IPS DF 6.9 (cell line): ENCODE measurements at regions not wholly inside any gene's neighbourhood (a gene's known extent, or its start where the extent isn't known, plus 50 kb on each side); places are given as distances from the start of the nearest gene placed in this dataset.
A peak's percentile ranks its signal among the peaks of the same experiment; 100 is the strongest.
"Not testable (repeated sequence)": the region's sequence is repeated elsewhere in the genome, so short reads cannot be mapped to it uniquely, and the experiment has no call there.

ENCODE experiments used
- DNase-seq: peaks from one replicate; pipeline ENCODE4 v3.0.0-alpha.2; 2013; ENCODE audit warnings: low read depth, low spot score
- H3K27ac ChIP-seq: one replicate; pipeline ENCODE4 v1.5.1; 2013; ENCODE audit warnings: low read length, control low read depth
- H3K27me3 ChIP-seq: 2 replicates; pipeline ENCODE4 v1.6.1; 2013; ENCODE audit warnings: mild to moderate bottlenecking, low read length; ENCODE audit not compliant: control insufficient read depth, insufficient read depth
- H3K36me3 ChIP-seq: 2 replicates; pipeline ENCODE4 v1.6.1; 2013; ENCODE audit warnings: low read length; ENCODE audit not compliant: control insufficient read depth, insufficient read depth
- H3K4me1 ChIP-seq: 2 replicates; pipeline ENCODE4 v1.6.1; 2013; ENCODE audit warnings: low read length; ENCODE audit not compliant: control insufficient read depth, insufficient read depth
- H3K4me3 ChIP-seq: 2 replicates; pipeline ENCODE4 v1.5.1; 2013; ENCODE audit warnings: mild to moderate bottlenecking, low read length
- H3K9me3 ChIP-seq: 2 replicates; pipeline ENCODE4 v1.6.1; 2013; ENCODE audit warnings: low read length, inconsistent platforms; ENCODE audit not compliant: control insufficient read depth, insufficient read depth
- WGBS: extraction: QIAGEN DNeasy Blood & Tissue Kit; methylation state at CpG from one replicate; pipeline ENCODE4 v1.1.7; 2013; ENCODE audit warnings: mixed read lengths, missing lambda C conversion rate; ENCODE audit not compliant: insufficient read length, insufficient coverage; 5-methylcytosine and 5-hydroxymethylcytosine counted together

GRCh38 chr2:175698061-175698460, 304.0 kb downstream of the LNPK start:
- Histone ChIP-seq H3K27me3 (no peaks in the 10 kb centered on the region), H3K36me3 (no peaks in the 10 kb centered on the region), H3K4me3 (no peak overlapping the region), H3K9me3 (no peaks in the 10 kb centered on the region), H3K4me1 (no peaks in the 10 kb centered on the region), H3K27ac (no peak overlapping the region)
- DNase-seq, result no peak
- WGBS, result no CpG with 5 or more reads among the region's 1 CpG

GRCh38 chr2:175690113-175690837, 311.8 kb downstream of the LNPK start:
- Histone ChIP-seq H3K36me3 (no peaks in the 10 kb centered on the region), H3K4me1 (no peaks in the 10 kb centered on the region), H3K9me3 (no peaks in the 10 kb centered on the region), H3K27me3 (no peaks in the 10 kb centered on the region), H3K27ac (no peak overlapping the region), H3K4me3 (no peak overlapping the region)
- WGBS, result no CpG with 5 or more reads among the region's 4 CpGs
- peak; percentile 39 for DNase-seq

DNA sequence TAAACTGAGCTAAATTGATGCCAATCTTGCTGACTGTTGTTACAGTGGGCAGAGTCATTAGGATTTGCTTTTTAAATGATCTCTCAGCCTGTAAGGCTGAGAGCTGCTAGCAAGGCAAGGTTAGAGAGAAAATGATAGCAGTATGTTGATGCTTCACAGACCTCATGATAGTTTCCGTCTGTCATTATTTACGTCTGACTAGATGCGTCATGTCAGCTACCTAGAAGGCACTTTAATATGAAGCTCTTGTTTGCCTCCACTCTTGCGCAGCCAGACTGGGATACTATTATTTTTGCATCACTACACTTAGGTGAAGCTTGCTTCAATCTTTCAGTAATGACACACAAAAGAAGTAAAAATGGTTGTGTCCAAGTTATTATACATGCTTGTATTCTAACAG, 313.8 kb downstream of the LNPK start:
- Histone ChIP-seq H3K9me3 (no peaks in the 10 kb centered on the region), H3K27ac (no peak overlapping the region), H3K36me3 (no peaks in the 10 kb centered on the region), H3K27me3 (no peaks in the 10 kb centered on the region), H3K4me1 (no peaks in the 10 kb centered on the region), H3K4me3 (no peak overlapping the region)
- DNase-seq, result no peak
- no CpG with 5 or more reads among the region's 4 CpGs for WGBS

- WGBS, result no CpG with 5 or more reads among the region's 6 CpGs
- DNase-seq, result no peak
- H3K27ac ChIP-seq, result no peak overlapping the region
Observed at GRCh38 chr2:175687465-175687864, 314.6 kb downstream of the LNPK start.

DNA sequence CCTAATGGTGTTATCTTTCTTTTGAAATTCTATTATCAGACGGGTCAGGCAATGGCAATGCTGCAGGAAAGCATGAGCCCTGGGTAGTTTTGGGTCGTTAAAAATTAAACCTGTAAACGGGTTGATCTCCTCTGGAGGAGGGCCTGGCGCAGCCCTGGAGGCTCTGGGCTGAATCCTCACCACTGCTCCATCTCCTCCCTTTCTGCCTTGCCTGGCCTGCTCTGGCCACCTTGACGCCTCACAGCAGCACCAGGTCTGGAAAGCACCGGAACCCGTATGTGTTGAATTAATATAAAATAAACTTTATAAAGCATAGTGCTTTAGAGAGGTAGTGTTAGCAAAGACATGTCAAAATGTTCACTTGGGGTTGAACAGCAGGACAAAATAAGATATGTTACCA, 316.1 kb downstream of the LNPK start:
- no peak overlapping the region for H3K4me3 ChIP-seq
- no peak overlapping the region for H3K27ac ChIP-seq
- no peaks in the 10 kb centered on the region for H3K4me1 ChIP-seq
- no peaks in the 10 kb centered on the region for H3K36me3 ChIP-seq
- no peaks in the 10 kb centered on the region for H3K9me3 ChIP-seq
- no peaks in the 10 kb centered on the region for H3K27me3 ChIP-seq
- no peak for DNase-seq
- no CpG with 5 or more reads among the region's 7 CpGs for WGBS

More at GRCh38 chr2:175687465-175687864, 314.6 kb downstream of the LNPK start:
- no peak overlapping the region for H3K4me3 ChIP-seq
- H3K36me3 ChIP-seq, result no peaks in the 10 kb centered on the region
- H3K27me3 ChIP-seq, result no peaks in the 10 kb centered on the region
- no peaks in the 10 kb centered on the region for H3K9me3 ChIP-seq
- H3K4me1 ChIP-seq, result no peaks in the 10 kb centered on the region

- no peaks in the 10 kb centered on the region for H3K36me3 ChIP-seq
- DNase-seq, result no peak
- no CpG with 5 or more reads among the region's 4 CpGs for WGBS
- H3K9me3 ChIP-seq, result no peaks in the 10 kb centered on the region
- no peak overlapping the region for H3K27ac ChIP-seq
- no peak overlapping the region for H3K4me3 ChIP-seq
- H3K4me1 ChIP-seq, result no peaks in the 10 kb centered on the region
- H3K27me3 ChIP-seq, result no peaks in the 10 kb centered on the region
Observed at GRCh38 chr2:175684466-175684865, 317.6 kb downstream of the LNPK start.

DNA sequence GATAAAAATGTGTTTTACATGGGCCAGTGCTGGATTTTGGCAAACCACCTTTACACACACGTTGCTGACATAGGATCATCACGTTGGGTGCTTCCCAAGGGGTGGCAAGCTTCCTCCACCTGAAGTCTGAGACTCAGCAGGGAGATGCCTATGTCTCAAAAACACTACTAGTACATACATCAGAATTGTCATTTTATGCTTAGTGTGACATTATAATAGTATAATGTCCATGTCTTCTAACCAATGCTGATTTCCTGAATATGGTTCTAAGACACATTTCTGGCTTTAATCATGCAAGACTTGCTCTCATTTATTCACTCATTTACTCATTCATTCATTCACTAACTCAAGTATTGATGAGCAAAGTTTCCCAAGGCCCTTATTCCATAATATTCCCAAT, 322.3 kb downstream of the LNPK start:
- DNase-seq, result no peak
- WGBS, result no CpG with 5 or more reads among the region's 2 CpGs
- Histone ChIP-seq H3K9me3 (no peaks in the 10 kb centered on the region), H3K36me3 (no peaks in the 10 kb centered on the region), H3K27ac (no peak overlapping the region), H3K4me3 (no peak overlapping the region), H3K4me1 (no peaks in the 10 kb centered on the region), H3K27me3 (no peaks in the 10 kb centered on the region)

- H3K36me3 ChIP-seq, result no peaks in the 10 kb centered on the region
- no peak overlapping the region for H3K27ac ChIP-seq
- H3K27me3 ChIP-seq, result no peaks in the 10 kb centered on the region
- no peaks in the 10 kb centered on the region for H3K4me1 ChIP-seq
- H3K9me3 ChIP-seq, result no peaks in the 10 kb centered on the region
- no CpG with 5 or more reads among the region's 4 CpGs for WGBS
- H3K4me3 ChIP-seq, result no peak overlapping the region
- DNase-seq, result no peak
Observed at GRCh38 chr2:175679231-175679630, 322.8 kb downstream of the LNPK start.

DNA sequence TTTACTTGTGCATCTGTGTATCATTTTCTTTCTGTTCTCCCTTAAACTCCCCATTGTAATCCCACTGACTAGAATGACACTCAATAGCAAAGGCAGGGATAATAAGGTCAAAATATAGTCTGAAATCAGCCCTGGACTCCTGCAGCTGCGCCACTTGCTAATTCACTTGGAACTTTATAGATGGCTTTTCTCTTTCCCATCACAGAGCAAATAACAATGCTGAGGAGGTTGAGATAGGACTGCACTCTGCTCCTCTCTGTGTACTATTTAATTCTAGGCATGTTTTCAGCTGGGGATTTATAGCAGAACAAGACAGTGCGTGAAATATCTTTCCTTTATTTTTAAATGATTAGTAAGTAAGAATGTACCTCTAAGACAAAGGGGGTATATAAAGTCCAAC, 324.2 kb downstream of the LNPK start:
- no peaks in the 10 kb centered on the region for H3K9me3 ChIP-seq
- no peak overlapping the region for H3K27ac ChIP-seq
- H3K4me3 ChIP-seq, result no peak overlapping the region
- H3K4me1 ChIP-seq, result no peaks in the 10 kb centered on the region
- no peaks in the 10 kb centered on the region for H3K36me3 ChIP-seq
- DNase-seq, result no peak
- no peaks in the 10 kb centered on the region for H3K27me3 ChIP-seq
- no CpG with 5 or more reads among the region's 2 CpGs for WGBS

DNA sequence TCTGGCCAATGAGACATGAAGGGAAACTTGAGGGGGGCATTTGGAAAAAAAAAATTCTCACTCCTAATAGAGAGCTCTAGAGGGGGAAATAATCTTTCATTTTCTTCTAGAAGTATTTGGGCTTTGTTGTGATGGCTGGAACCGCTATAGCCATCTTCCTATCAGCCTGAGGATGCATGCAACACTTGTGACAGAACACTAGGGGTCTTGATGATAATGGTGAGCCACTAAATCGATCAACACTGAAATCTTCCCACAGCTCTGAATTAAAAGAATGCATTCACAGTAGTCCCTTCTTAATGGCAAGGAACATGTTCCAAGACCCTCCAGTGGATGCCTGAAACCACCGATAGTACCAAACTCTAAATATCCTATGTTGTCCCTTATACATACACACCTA, 325.3 kb downstream of the LNPK start:
- Histone ChIP-seq H3K9me3 (no peaks in the 10 kb centered on the region), H3K27me3 (no peaks in the 10 kb centered on the region), H3K4me3 (no peak overlapping the region), H3K27ac (no peak overlapping the region), H3K36me3 (no peaks in the 10 kb centered on the region), H3K4me1 (no peaks in the 10 kb centered on the region)
- no peak for DNase-seq
- no CpG with 5 or more reads among the region's 3 CpGs for WGBS

- not testable (repeated sequence) for H3K27ac ChIP-seq, H3K27me3 ChIP-seq, H3K4me3 ChIP-seq, H3K4me1 ChIP-seq, H3K9me3 ChIP-seq, DNase-seq, H3K36me3 ChIP-seq
- no CpG with 5 or more reads among the region's 7 CpGs for WGBS
Observed at GRCh38 chr2:175668804-175669203, 333.3 kb downstream of the LNPK start.
